ENCODE measurements at regions not wholly inside any gene's neighbourhood (a gene's known extent, or its start where the extent isn't known, plus 50 kb on each side); places are given as distances from the start of the nearest gene placed in this dataset.

GRCh38 chr5:61245486-61245885 lies 83.2 kb upstream of the SMIM15 start:
- TF ChIP-seq PRMT5 (CRISPR knock-in tag; IDR thresholded peaks at IDR 0.05) = no peak
- no peak for TF ChIP-seq FOS (IDR thresholded peaks at IDR 0.05; ENCODE audit: extremely low read depth, insufficient read length)
- TF ChIP-seq SMC3 (conservative IDR thresholded peaks at IDR 0.05; ENCODE audit: insufficient read depth, low read depth, low read length) = no peak
- TF ChIP-seq MNT (conservative IDR thresholded peaks at IDR 0.05) = no peak
- no peak for TF ChIP-seq MAX (CRISPR knock-in tag; IDR thresholded peaks at IDR 0.05)
- no peak for TF ChIP-seq CTCF (IDR thresholded peaks at IDR 0.05 in 2 of 3, conservative IDR thresholded peaks at IDR 0.05 in 1 of 3; ENCODE audit: insufficient read depth in 2 of 3, low read depth in 1 of 3, low read length in 3 of 3)
- TF ChIP-seq ZNF507 (tag; conservative IDR thresholded peaks at IDR 0.05) = no peak

All from K562 (cell line).